ENCODE measurements at regions not wholly inside any gene's neighbourhood (a gene's known extent, or its start where the extent isn't known, plus 50 kb on each side); places are given as distances from the start of the nearest gene placed in this dataset.

DNA sequence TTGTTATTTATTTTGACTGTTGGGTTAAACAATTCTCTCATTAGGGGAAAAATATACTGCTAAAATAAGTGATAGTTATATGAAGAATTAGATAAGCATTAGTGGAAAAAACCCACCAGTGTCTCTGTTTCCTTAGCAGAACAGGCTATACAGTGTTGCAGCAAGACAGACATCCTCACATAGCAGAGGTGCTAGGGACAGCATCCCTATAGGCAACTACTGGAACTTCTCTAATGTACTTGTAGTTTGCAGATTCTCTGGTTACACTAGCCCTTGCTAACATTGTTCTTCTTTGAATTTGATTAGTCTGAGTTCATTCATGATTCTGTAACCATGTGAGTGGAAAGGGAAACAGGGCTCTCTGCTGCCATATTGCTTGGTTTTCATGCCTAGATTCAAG is 661.8 kb upstream of the RGMB start:
- TF ChIP-seq, protein P1, sequence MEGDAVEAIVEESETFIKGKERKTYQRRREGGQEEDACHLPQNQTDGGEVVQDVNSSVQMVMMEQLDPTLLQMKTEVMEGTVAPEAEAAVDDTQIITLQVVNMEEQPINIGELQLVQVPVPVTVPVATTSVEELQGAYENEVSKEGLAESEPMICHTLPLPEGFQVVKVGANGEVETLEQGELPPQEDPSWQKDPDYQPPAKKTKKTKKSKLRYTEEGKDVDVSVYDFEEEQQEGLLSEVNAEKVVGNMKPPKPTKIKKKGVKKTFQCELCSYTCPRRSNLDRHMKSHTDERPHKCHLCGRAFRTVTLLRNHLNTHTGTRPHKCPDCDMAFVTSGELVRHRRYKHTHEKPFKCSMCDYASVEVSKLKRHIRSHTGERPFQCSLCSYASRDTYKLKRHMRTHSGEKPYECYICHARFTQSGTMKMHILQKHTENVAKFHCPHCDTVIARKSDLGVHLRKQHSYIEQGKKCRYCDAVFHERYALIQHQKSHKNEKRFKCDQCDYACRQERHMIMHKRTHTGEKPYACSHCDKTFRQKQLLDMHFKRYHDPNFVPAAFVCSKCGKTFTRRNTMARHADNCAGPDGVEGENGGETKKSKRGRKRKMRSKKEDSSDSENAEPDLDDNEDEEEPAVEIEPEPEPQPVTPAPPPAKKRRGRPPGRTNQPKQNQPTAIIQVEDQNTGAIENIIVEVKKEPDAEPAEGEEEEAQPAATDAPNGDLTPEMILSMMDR (IDR thresholded peaks at IDR 0.05; ENCODE audit: poor library complexity): no peak
- no peak for TF ChIP-seq EZH2 (IDR thresholded peaks at IDR 0.05; ENCODE audit: borderline replicate concordance)
